DMS153 treated with DMSO at 0.1 percent for 48 hours (cell line): ENCODE measurements at regions not wholly inside any gene's neighbourhood (a gene's known extent, or its start where the extent isn't known, plus 50 kb on each side); places are given as distances from the start of the nearest gene placed in this dataset.
"Not testable (repeated sequence)": the region's sequence is repeated elsewhere in the genome, so short reads cannot be mapped to it uniquely, and the experiment has no call there.

Source experiments
- DNase-seq: peaks from one replicate; lab custom pipeline; 2025; ENCODE audit not compliant: unreplicated experiment; lab: John Stamatoyannopoulos, UW

GRCh38 chr2:226483745-226484619 is 315.6 kb downstream of the IRS1 start:
- no peak for DNase-seq

DNA sequence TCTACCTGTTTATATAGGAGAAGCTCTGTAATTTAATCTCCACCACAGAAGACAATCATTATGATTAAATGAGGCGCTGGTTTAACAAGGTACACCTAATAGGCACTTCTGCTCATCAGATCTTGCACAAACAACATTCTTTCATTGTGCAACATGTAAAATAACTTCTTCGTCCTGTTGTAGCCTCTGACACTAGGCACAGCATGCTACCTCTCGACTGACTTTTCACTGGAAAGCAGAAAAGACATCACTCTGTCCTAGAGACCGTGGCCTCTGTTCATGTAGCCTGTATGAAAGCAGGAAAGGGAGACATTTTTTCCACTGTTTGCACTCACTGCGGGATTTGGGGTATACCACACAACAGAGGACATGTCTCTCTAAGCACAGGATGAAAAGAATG is 316.5 kb downstream of the IRS1 start:
- DNase-seq = no peak

DNA sequence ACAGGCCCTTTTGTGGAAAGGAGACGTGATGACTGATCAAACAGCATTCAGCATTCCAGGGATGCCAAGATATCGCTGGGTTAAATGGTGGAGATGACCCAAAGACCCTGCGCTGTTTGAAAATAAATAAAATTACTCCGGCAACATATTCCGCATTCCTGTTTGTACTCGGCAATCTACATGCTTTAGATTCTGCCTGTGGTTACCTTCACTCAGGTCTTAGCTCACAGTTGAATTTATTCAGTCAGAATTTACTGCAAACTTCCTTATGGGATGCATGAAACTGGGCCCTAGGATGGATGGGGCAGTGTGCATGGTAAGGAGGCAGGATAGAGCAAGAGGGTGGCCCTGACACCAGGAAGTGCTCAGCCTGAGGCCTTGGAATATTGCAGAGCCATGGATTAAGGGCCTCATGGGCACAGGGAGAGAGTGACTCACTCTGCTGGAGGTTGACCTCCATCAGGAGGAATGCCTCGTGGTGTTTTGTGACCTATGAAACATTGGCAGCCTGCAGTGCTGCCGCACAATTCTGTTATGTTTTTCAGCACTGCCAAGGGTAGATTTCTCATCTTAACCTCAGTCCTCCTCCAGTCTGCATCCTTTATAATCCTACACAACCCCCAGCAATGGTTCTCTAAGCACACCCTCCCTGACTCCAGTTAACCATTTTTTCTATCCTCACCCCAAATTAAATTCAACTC is 321.4 kb downstream of the IRS1 start:
- DNase-seq = no peak

- DNase-seq = no peak
These were observed 322.2 kb downstream of the IRS1 start for GRCh38 chr2:226477221-226478108.

GRCh38 chr2:226475650-226476049 is 324.0 kb downstream of the IRS1 start:
- no peak for DNase-seq

DNA sequence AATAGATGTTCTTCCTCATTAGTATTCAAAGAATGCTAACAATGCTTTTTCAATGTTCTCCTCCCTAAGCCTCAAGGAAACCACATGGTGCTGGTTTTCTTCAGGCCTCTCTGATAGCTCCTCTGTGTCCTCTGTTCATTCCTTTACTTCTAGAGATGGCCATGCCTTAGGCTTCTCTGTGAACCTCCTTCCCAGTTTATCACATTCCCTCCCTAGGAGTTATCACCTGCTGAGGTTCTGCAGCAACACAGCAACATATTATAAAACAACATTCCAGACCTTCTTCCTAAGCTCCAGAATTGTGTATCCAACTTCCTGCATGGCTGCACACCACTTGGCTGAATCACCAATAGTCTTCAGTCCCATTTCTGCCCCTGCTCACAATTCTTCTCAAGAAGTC is 325.5 kb downstream of the IRS1 start:
- DNase-seq = no peak

DNA sequence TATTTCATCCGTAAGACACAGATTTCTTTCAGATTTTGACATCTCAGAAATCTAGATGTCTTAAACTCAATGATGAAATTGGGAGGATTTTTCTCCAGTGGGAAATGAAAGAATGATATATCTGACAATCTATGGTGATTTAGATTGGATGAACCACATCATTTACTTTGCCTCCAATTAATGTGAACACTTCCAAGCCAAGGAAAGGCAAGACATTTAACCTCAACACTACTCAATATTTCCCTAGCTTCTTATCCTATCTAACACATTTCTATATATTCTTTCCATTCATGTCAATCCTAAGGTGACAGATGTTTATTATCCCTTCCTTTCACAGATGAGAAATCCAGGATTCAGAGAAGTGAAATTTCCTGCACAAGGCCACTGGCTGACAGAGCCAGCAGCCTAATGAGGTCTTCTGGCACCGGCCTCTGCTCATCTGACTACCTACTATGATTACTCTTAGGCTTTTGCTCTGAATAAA is 327.6 kb downstream of the IRS1 start:
- DNase-seq = no peak

DNA sequence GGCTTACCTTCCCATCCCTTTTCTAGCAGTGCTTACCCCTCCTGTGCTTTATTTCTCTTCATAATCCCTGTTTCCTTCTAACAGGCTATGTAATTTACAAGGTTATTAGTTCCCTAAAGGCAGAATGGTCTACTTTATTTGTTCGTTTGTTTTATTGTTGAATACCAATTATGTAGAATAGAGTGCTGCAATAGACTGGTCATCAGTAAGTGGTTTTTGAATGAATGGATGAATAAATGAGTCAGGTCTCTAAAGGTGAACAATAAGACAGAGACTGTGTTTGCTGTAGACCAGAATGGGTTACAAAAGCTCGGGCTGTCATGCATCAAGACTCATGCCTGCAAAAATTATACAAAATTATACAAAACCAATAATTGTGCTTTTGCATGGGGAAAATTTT is 332.0 kb downstream of the IRS1 start:
- DNase-seq = no peak

GRCh38 chr2:226467221-226467620 is 332.4 kb downstream of the IRS1 start:
- DNase-seq = no peak

- no peak for DNase-seq
These were observed 333.0 kb downstream of the IRS1 start for GRCh38 chr2:226466589-226466988.

DNA sequence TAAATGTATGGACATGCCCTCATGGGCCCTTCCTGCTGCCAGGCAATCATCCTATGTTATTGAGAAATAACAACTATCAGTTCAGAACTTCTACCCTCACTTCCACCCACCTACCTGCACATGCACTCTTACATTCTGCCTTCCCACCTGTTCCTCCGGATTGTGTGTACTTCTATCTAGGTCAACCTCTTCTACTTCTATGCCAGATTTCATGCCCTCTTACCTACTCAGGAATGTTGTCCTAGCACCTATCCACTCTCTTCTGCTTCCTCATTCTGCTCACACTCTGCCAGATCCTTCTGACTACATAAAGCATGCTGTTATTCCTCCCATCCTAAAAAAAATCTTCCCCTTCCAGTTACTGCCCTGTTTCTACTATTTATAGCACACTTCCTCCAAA is 333.5 kb downstream of the IRS1 start:
- DNase-seq = no peak

DNA sequence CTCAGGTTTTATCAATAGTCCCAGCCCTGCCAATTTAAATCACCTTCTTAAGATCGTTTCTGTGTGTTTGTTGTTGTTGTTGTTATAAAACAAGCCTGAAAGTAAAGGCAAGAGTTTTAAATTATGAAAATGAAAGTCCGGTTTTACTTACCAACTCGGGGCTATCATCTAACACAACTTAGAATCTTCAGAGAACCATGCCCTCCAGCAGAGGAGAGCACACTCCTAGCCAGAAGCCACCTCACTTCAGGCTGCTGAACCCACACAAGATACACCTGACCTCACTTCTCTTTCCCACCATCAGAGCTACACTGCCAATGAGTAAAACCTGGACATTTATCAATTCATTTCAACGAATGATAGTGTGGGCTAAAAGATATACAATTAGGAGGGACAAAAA is 335.2 kb downstream of the IRS1 start:
- no peak for DNase-seq

DNA sequence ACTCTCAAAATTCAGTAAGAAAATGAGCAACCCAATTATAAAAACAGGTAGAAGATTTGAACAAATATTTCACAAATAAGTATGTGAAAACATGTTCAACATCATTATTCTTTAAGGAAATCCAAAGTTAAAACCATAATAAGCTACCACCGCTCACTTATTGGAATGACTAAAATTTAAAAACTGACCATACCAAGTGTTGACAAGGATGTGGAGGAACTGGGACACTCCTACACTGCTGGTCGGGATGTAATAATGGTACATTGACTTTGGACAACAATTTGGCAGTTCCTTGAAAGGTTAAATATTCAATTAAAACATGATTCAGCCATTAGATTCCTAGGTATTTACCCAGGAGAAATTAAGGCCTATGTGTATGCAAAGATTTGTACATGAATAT is 336.5 kb downstream of the IRS1 start:
- DNase-seq = no peak

- no peak for DNase-seq
These were observed 337.6 kb downstream of the IRS1 start for GRCh38 chr2:226461981-226462380.

GRCh38 chr2:226456144-226456543 is 343.5 kb downstream of the IRS1 start:
- not testable (repeated sequence) for DNase-seq

- DNase-seq = no peak
These were observed 346.9 kb downstream of the IRS1 start for GRCh38 chr2:226452768-226453167.

- DNase-seq = no peak
These were observed 348.1 kb downstream of the IRS1 start for GRCh38 chr2:226451486-226451885.

DNA sequence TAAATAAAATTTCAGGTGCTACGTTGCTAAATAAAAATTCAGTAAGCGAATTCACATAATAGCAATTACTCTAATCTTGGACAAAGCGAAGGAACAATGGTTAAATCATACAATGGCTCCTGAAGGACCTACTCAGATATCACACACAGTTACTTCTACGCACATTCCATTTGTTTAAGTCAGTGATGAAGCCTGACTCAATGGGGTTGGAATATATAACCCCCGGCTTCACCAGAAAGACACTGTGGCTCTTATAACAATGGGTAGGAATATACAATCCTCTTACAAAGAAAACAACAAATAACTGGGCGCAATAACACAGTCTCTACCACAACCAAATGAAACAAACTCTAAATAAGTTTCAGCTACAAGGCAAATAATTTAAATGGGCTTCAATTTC is 349.5 kb downstream of the IRS1 start:
- no peak for DNase-seq

- no peak for DNase-seq
These were observed 352.0 kb downstream of the IRS1 start for GRCh38 chr2:226447338-226448300.

GRCh38 chr2:226446406-226447001 is 353.1 kb downstream of the IRS1 start:
- no peak for DNase-seq
